ENCODE measurements at regions not wholly inside any gene's neighbourhood (a gene's known extent, or its start where the extent isn't known, plus 50 kb on each side); places are given as distances from the start of the nearest gene placed in this dataset.

- no peak for TF ChIP-seq CTCF (IDR thresholded peaks at IDR 0.05)
- TF ChIP-seq POLR2A (IDR thresholded peaks at IDR 0.05) = no peak
These were observed 215.5 kb upstream of the HTR2A start for GRCh38 chr13:47112205-47112902.

Measured in heart left ventricle (tissue), 13 donors.